Panc1 (cell line): ENCODE measurements at regions not wholly inside any gene's neighbourhood (a gene's known extent, or its start where the extent isn't known, plus 50 kb on each side); places are given as distances from the start of the nearest gene placed in this dataset.

ENCODE experiments used
- ATAC-seq: fragments of 200-7000 bp; cut with Tn5 transposase; 2 replicates; pipeline ENCODE4 v1.9.1; 2020; ENCODE audit warnings: mild to moderate bottlenecking, moderate library complexity
- BruUV-seq: library from RNA; stranded (reverse); fragments of 400-500 nt; replicated peaks from 2 replicates; lab custom pipeline; 2021; lab: Mats Ljungman, UMichigan
- CTCF ChIA-PET: fragments of 300-600 bp; sonication (Branson Sonifier 250); formaldehyde crosslinking; loops from one replicate; lab custom pipeline; 2022; ENCODE audit warnings: antibody characterized with exemption; lab: Charles Lee
- POLR2A ChIA-PET: fragments of 300-600 bp; sonication (Branson Sonifier 250); formaldehyde crosslinking; loops from one replicate; lab custom pipeline; 2022; ENCODE audit warnings: antibody characterized with exemption; lab: Charles Lee
- DNase-seq: peaks from one replicate; pipeline ENCODE4 v3.0.0-alpha.2; 2010; ENCODE audit warnings: low read depth, low spot score
- H3K27ac ChIP-seq: 2 replicates; pipeline ENCODE4 v1.5.1; 2011; ENCODE audit warnings: mild to moderate bottlenecking, low read length, inconsistent platforms
- H3K27me3 ChIP-seq: fragments of 200-500 bp; sonication (Bioruptor generic); 2 replicates; pipeline ENCODE4 v1.6.0; 2014; ENCODE audit warnings: low read length, inconsistent platforms; ENCODE audit not compliant: control insufficient read depth, insufficient read depth
- H3K36me3 ChIP-seq: fragments of 200-500 bp; sonication (Bioruptor generic); 2 replicates; pipeline ENCODE4 v1.5.1; 2014; ENCODE audit warnings: inconsistent platforms, mild to moderate bottlenecking, low read length, moderate library complexity; ENCODE audit not compliant: control insufficient read depth, insufficient read depth
- H3K4me1 ChIP-seq: 2 replicates; pipeline ENCODE4 v1.5.1; 2011; ENCODE audit warnings: inconsistent platforms, mild to moderate bottlenecking, low read length, moderate library complexity; ENCODE audit not compliant: control insufficient read depth, insufficient read depth
- H3K4me3 ChIP-seq, 2 experiments: 2 replicates each; pipeline ENCODE4 v1.5.1; 2011 to 2012; ENCODE audit warnings: low read depth in 2 of 2, low read length in 2 of 2, mild to moderate bottlenecking in 2 of 2, inconsistent platforms in 1 of 2, moderate library complexity in 1 of 2
- H3K9me3 ChIP-seq: fragments of 200-500 bp; sonication (Bioruptor generic); 2 replicates; pipeline ENCODE4 v1.5.1; 2014; ENCODE audit warnings: low read depth, mild to moderate bottlenecking, inconsistent platforms, low read length, moderate library complexity; ENCODE audit not compliant: control insufficient read depth, insufficient read depth
- POLR2AphosphoS5 ChIP-seq: IDR thresholded peaks from 2 replicates; pipeline ENCODE4 v1.6.1; 2012; ENCODE audit warnings: mild to moderate bottlenecking, low read depth, low read length, moderate library complexity
- SIN3A ChIP-seq: IDR thresholded peaks from 2 replicates; pipeline ENCODE4 v1.6.1; 2012; ENCODE audit warnings: low read depth, mild to moderate bottlenecking, low read length, moderate library complexity, borderline replicate concordance; ENCODE audit not compliant: insufficient read depth
- TCF7L2 ChIP-seq: IDR thresholded peaks from 2 replicates; pipeline ENCODE4 v1.6.1; 2011; ENCODE audit warnings: mild to moderate bottlenecking, low read depth, low read length, inconsistent platforms
- in situ Hi-C: cut with HindIII; loops from 2 replicates; pipeline ENCODE4 v1.10.0; 2016; ENCODE audit warnings: low sequenced_read_pairs, low pct_unique_long_range_greater_than_20kb
- intact Hi-C: fragments of 100-400 bp; cut with micrococcal nuclease; formaldehyde crosslinking; loops from one replicate; pipeline ENCODE4 v1.10.0; 2022; ENCODE audit not compliant: unreplicated experiment
- TF ChIP-seq, protein P1 (sequence below), 2 experiments: IDR thresholded peaks; 2 replicates each; pipeline ENCODE4 v1.6.1; 2011 to 2012; ENCODE audit warnings: low read depth in 2 of 2, control low read depth in 1 of 2, low read length in 1 of 2, mild to moderate bottlenecking in 1 of 2, moderate library complexity in 1 of 2; ENCODE audit not compliant: insufficient read depth in 1 of 2
- TF ChIP-seq, protein P2 (sequence below): fragments of 450-650 bp; IDR thresholded peaks from 2 replicates; pipeline ENCODE4 v1.5.1; 2017; ENCODE audit warnings: mild to moderate bottlenecking

DNA sequence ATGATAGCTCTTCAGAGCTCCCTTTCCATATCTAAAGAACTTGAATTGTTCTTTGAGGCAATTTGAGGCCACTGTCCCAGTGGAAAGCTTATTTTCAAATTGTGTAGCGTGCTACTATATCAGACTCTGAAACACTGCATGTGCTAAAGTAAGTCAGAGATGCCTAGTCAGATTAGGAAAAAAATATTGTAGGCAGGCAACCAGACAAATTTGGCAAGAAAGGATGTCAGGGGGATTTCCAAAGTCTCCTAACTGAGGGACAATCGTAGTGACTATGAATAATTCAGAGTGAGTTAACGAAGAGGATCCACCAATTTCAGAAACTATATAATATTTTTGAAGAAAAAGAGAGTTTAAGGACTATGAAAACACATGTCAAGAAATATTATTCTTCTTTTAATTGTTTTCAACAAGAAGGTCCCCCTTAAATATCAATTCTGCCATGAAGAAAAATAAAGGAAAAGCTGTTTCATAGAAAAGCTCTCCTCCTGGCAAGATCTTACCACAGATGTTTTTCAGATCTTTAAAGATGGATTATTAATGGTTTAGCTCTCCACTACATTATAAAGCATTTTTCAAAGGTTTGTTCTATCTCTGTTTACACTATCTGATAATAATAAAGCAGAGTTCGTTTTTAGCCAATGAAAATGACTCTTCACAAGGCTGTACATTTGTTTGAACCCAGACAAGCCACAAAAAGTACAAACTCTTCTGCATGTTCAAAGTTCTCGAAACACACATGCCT is 273.5 kb upstream of the PTGER4 start:
- CTCF ChIA-PET = no interaction called here
- in situ Hi-C loops = no loop called here
- H3K27ac ChIP-seq = no peak overlapping the region
- POLR2A ChIA-PET = no interaction called here
- ATAC-seq (no peak), DNase-seq (no peak)
- intact Hi-C loops = no loop called here
- no peak overlapping the region for H3K4me3 ChIP-seq
- H3K4me1 ChIP-seq = no peaks in the 10 kb centered on the region
- TF ChIP-seq, protein P1, sequence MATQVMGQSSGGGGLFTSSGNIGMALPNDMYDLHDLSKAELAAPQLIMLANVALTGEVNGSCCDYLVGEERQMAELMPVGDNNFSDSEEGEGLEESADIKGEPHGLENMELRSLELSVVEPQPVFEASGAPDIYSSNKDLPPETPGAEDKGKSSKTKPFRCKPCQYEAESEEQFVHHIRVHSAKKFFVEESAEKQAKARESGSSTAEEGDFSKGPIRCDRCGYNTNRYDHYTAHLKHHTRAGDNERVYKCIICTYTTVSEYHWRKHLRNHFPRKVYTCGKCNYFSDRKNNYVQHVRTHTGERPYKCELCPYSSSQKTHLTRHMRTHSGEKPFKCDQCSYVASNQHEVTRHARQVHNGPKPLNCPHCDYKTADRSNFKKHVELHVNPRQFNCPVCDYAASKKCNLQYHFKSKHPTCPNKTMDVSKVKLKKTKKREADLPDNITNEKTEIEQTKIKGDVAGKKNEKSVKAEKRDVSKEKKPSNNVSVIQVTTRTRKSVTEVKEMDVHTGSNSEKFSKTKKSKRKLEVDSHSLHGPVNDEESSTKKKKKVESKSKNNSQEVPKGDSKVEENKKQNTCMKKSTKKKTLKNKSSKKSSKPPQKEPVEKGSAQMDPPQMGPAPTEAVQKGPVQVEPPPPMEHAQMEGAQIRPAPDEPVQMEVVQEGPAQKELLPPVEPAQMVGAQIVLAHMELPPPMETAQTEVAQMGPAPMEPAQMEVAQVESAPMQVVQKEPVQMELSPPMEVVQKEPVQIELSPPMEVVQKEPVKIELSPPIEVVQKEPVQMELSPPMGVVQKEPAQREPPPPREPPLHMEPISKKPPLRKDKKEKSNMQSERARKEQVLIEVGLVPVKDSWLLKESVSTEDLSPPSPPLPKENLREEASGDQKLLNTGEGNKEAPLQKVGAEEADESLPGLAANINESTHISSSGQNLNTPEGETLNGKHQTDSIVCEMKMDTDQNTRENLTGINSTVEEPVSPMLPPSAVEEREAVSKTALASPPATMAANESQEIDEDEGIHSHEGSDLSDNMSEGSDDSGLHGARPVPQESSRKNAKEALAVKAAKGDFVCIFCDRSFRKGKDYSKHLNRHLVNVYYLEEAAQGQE (IDR thresholded peaks at IDR 0.05; ENCODE audit: insufficient read depth in 1 of 2, low read depth in 2 of 2, low read length in 1 of 2) = no peak
- TF ChIP-seq, protein P2, sequence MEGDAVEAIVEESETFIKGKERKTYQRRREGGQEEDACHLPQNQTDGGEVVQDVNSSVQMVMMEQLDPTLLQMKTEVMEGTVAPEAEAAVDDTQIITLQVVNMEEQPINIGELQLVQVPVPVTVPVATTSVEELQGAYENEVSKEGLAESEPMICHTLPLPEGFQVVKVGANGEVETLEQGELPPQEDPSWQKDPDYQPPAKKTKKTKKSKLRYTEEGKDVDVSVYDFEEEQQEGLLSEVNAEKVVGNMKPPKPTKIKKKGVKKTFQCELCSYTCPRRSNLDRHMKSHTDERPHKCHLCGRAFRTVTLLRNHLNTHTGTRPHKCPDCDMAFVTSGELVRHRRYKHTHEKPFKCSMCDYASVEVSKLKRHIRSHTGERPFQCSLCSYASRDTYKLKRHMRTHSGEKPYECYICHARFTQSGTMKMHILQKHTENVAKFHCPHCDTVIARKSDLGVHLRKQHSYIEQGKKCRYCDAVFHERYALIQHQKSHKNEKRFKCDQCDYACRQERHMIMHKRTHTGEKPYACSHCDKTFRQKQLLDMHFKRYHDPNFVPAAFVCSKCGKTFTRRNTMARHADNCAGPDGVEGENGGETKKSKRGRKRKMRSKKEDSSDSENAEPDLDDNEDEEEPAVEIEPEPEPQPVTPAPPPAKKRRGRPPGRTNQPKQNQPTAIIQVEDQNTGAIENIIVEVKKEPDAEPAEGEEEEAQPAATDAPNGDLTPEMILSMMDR = no peak
- TF ChIP-seq POLR2AphosphoS5 (no peak), SIN3A (no peak), TCF7L2 (no peak)
- H3K27me3 ChIP-seq = no peaks in the 10 kb centered on the region
- no peaks in the 10 kb centered on the region for H3K9me3 ChIP-seq
- no TSS peak for BruUV-seq
- H3K36me3 ChIP-seq = no peaks in the 10 kb centered on the region

GRCh38 chr5:40405230-40405629 is 274.5 kb upstream of the PTGER4 start:
- CTCF ChIA-PET = no interaction called here
- H3K4me3 ChIP-seq = no peak overlapping the region
- no peaks in the 10 kb centered on the region for H3K9me3 ChIP-seq
- no peaks in the 10 kb centered on the region for H3K36me3 ChIP-seq
- H3K4me1 ChIP-seq = no peaks in the 10 kb centered on the region
- DNase-seq (no peak), ATAC-seq (no peak)
- POLR2A ChIA-PET = no interaction called here
- intact Hi-C loops = no loop called here
- no TSS peak for BruUV-seq
- in situ Hi-C loops = no loop called here
- TF ChIP-seq, protein P1 (IDR thresholded peaks at IDR 0.05; ENCODE audit: insufficient read depth in 1 of 2, low read depth in 2 of 2, low read length in 1 of 2) = no peak
- TF ChIP-seq POLR2AphosphoS5 (no peak), SIN3A (no peak), TCF7L2 (no peak)
- TF ChIP-seq, protein P2 = no peak
- no peak overlapping the region for H3K27ac ChIP-seq
- no peaks in the 10 kb centered on the region for H3K27me3 ChIP-seq
